ENCODE measurements at regions not wholly inside any gene's neighbourhood (a gene's known extent, or its start where the extent isn't known, plus 50 kb on each side); places are given as distances from the start of the nearest gene placed in this dataset.

- no peak for TF ChIP-seq REST (IDR thresholded peaks at IDR 0.05; ENCODE audit: insufficient read depth in 1 of 2, low read depth in 2 of 2, low read length in 2 of 2)
- no peak for TF ChIP-seq TAF1 (IDR thresholded peaks at IDR 0.05; ENCODE audit: borderline replicate concordance, insufficient read depth, low read length)
Observed at GRCh38 chr5:56632939-56633338, 182.4 kb upstream of the MAP3K1 start.

- TF ChIP-seq POLR2AphosphoS5 (IDR thresholded peaks at IDR 0.05; ENCODE audit: low read depth, low read length) (no peak), TAF1 (IDR thresholded peaks at IDR 0.05; ENCODE audit: borderline replicate concordance, insufficient read depth, low read length) (no peak), REST (IDR thresholded peaks at IDR 0.05; ENCODE audit: insufficient read depth in 1 of 2, low read depth in 2 of 2, low read length in 2 of 2) (no peak), FOXP2 (optimal IDR thresholded peaks at IDR 0.05; ENCODE audit: borderline replicate concordance, extremely low read depth, extremely low read length, insufficient read depth) (no peak), SIN3A (IDR thresholded peaks at IDR 0.05; ENCODE audit: borderline replicate concordance, insufficient read depth, low read length) (no peak)
Observed at GRCh38 chr5:56632199-56632598, 183.2 kb upstream of the MAP3K1 start.

GRCh38 chr5:56631719-56632118, 183.6 kb upstream of the MAP3K1 start:
- TF ChIP-seq TAF1 (IDR thresholded peaks at IDR 0.05; ENCODE audit: borderline replicate concordance, insufficient read depth, low read length) (no peak), REST (IDR thresholded peaks at IDR 0.05; ENCODE audit: insufficient read depth in 1 of 2, low read depth in 2 of 2, low read length in 2 of 2) (no peak), SIN3A (IDR thresholded peaks at IDR 0.05; ENCODE audit: borderline replicate concordance, insufficient read depth, low read length) (no peak), FOXP2 (optimal IDR thresholded peaks at IDR 0.05; ENCODE audit: borderline replicate concordance, extremely low read depth, extremely low read length, insufficient read depth) (no peak), POLR2AphosphoS5 (IDR thresholded peaks at IDR 0.05; ENCODE audit: low read depth, low read length) (no peak)

GRCh38 chr5:56625541-56625940, 189.8 kb upstream of the MAP3K1 start:
- no peak for TF ChIP-seq REST (IDR thresholded peaks at IDR 0.05; ENCODE audit: insufficient read depth in 1 of 2, low read depth in 2 of 2, low read length in 2 of 2)
- no peak for TF ChIP-seq SIN3A (IDR thresholded peaks at IDR 0.05; ENCODE audit: borderline replicate concordance, insufficient read depth, low read length)
- no peak for TF ChIP-seq FOXP2 (optimal IDR thresholded peaks at IDR 0.05; ENCODE audit: borderline replicate concordance, extremely low read depth, extremely low read length, insufficient read depth)
- TF ChIP-seq TAF1 (IDR thresholded peaks at IDR 0.05; ENCODE audit: borderline replicate concordance, insufficient read depth, low read length) = no peak
- TF ChIP-seq POLR2AphosphoS5 (IDR thresholded peaks at IDR 0.05; ENCODE audit: low read depth, low read length) = no peak

- TF ChIP-seq TAF1 (IDR thresholded peaks at IDR 0.05; ENCODE audit: borderline replicate concordance, insufficient read depth, low read length) (no peak), REST (IDR thresholded peaks at IDR 0.05; ENCODE audit: insufficient read depth in 1 of 2, low read depth in 2 of 2, low read length in 2 of 2) (no peak), POLR2AphosphoS5 (IDR thresholded peaks at IDR 0.05; ENCODE audit: low read depth, low read length) (no peak), SIN3A (IDR thresholded peaks at IDR 0.05; ENCODE audit: borderline replicate concordance, insufficient read depth, low read length) (no peak), FOXP2 (optimal IDR thresholded peaks at IDR 0.05; ENCODE audit: borderline replicate concordance, extremely low read depth, extremely low read length, insufficient read depth) (no peak)
Observed at GRCh38 chr5:56624751-56625150, 190.6 kb upstream of the MAP3K1 start.

All from PFSK-1 (cell line).